AG09309 (cell line): ENCODE measurements at regions not wholly inside any gene's neighbourhood (a gene's known extent, or its start where the extent isn't known, plus 50 kb on each side); places are given as distances from the start of the nearest gene placed in this dataset.
A peak's percentile ranks its signal among the peaks of the same experiment; 100 is the strongest.
"Not testable (repeated sequence)": the region's sequence is repeated elsewhere in the genome, so short reads cannot be mapped to it uniquely, and the experiment has no call there.

Experiments used
- DNase-seq: peaks from one replicate; pipeline ENCODE4 v3.0.0-alpha.2; 2010; ENCODE audit warnings: low read depth
- H3K4me3 ChIP-seq: 2 replicates; pipeline ENCODE4 v1.5.1; 2011; ENCODE audit warnings: mild to moderate bottlenecking, low read depth, low read length, moderate library complexity; ENCODE audit not compliant: control insufficient read depth
- CTCF ChIP-seq: IDR thresholded peaks from 2 replicates; pipeline ENCODE4 v1.5.1; 2011; ENCODE audit warnings: mild to moderate bottlenecking, low read depth, low read length, inconsistent platforms; ENCODE audit not compliant: insufficient read depth, control insufficient read depth; ENCODE audit errors: missing control alignments

GRCh38 chr13:110045919-110046318 is 259.5 kb upstream of the IRS2 start:
- TF ChIP-seq CTCF: no peak
- no peak for DNase-seq
- no peak overlapping the region for H3K4me3 ChIP-seq

GRCh38 chr13:110045202-110045601 is 258.8 kb upstream of the IRS2 start:
- no peak for DNase-seq
- no peak overlapping the region for H3K4me3 ChIP-seq

GRCh38 chr13:110044551-110045111 is 258.2 kb upstream of the IRS2 start:
- peak; percentile 55 for DNase-seq
- TF ChIP-seq CTCF: peak; percentile 19
- H3K4me3 ChIP-seq: peak overlapping the region; percentile 4

More at GRCh38 chr13:110045202-110045601, 258.8 kb upstream of the IRS2 start:
- TF ChIP-seq CTCF: no peak

GRCh38 chr13:110042253-110042950 is 256.0 kb upstream of the IRS2 start:
- DNase-seq: no peak
- TF ChIP-seq CTCF: no peak
- H3K4me3 ChIP-seq: no peak overlapping the region

- DNase-seq, H3K4me3 ChIP-seq: not testable (repeated sequence)
Observed at GRCh38 chr13:110041638-110042037, 255.3 kb upstream of the IRS2 start.

- no peak for TF ChIP-seq CTCF
- no peak overlapping the region for H3K4me3 ChIP-seq
- DNase-seq: no peak
Observed at GRCh38 chr13:110037925-110038573, 251.7 kb upstream of the IRS2 start.

- H3K4me3 ChIP-seq: no peak overlapping the region
- no peak for DNase-seq
- TF ChIP-seq CTCF: no peak
Observed at GRCh38 chr13:110036060-110036459, 249.7 kb upstream of the IRS2 start.
